HG02852 (cell line): ENCODE measurements at regions not wholly inside any gene's neighbourhood (a gene's known extent, or its start where the extent isn't known, plus 50 kb on each side); places are given as distances from the start of the nearest gene placed in this dataset.

Experiments
- ATAC-seq: cut with Tn5 transposase; IDR thresholded peaks from one replicate; pipeline ENCODE4 v1.9.1; 2021; ENCODE audit warnings: mild to moderate bottlenecking, moderate library complexity; ENCODE audit not compliant: unreplicated experiment

DNA sequence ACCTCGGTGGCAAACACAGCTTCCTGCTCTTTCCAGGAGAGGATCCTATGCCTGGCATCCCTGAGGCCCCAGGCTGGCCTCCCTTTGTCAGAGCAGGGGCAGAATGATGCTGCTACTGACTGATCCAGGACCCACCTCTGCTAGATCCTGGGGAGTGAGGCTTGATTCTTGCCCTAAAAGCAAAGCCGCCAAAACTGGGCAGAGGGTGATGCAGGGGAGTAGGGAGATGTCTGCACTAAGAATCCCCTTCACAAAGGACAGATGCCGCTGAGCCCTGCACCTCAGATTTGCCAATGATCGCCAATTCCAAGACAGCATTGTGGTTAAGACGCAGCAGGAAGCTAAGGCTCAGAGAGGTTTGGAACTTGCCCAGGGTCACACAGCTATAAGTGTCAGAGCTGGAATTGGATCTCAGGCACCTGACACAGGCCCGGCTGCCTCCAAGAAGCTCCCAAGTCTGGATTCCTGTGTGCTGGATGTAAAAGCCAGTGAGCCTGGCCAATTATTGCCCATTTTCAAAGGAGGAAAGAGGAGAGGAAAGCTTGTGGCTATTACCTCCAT, 60.7 kb upstream of the TNRC6C start:
- ATAC-seq, result no peak

GRCh38 chr17:77898521-77899434, 59.7 kb upstream of the TNRC6C start:
- ATAC-seq, result no peak

DNA sequence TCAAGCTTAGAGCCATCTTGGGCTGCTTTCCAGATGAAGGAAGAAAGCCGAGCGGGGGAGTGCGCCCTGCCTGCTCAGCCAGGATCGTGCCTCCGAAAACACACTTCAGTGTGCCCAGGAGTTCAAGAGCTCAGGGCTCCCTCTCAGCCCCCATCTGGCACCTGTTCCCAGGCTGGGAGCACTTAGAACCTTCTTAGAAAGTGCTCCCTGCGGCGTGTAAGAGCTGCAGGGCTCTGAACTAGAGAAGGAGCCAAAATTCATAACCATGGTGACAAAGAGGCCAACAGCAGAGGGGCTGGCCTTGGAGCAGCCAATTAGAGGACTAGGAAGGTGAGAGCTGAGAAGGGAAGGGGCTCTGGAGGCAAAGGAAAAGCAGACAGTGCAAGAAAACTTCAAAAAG, 59.0 kb upstream of the TNRC6C start:
- no peak for ATAC-seq

DNA sequence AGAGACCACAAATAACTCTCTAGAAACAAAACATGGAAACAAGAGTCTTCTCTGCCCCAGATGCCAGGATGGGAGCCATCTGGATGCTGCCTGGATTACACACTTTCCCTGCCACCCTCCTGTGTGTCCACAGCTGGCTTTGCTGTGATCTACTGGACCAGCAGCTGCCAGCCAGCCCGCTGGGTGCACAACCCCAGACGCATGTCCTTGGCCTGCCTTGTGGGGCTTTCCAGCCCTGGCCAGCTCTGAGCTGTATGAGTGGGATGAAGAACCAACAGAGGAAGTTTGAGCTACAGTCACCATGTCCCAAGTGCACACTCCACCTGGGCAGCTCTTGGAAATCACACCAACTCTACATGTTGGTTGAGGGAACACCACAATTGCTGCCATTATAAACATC, 57.0 kb upstream of the TNRC6C start:
- no peak for ATAC-seq

- no peak for ATAC-seq
Observed at GRCh38 chr17:77905266-77905665, 53.2 kb upstream of the TNRC6C start.

DNA sequence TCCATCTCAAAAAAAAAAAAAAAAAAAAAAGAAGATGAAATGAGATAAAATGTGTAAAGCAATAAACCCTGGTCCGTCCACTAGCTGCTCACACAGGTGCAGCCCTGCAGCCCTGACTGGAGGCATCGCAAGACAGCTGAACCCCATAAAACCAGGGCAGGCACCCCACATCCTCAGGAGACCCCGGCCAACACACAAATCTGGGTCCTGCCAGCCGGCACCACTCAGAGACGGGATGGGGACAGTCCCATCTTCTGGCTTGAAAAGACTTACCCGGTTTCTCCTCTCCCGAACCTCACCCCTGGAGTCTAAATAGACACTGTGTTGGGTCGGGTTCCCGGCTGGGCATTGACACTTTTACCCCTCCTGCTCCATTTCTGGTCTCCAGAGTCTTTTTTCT, 52.7 kb upstream of the TNRC6C start:
- ATAC-seq, result no peak

DNA sequence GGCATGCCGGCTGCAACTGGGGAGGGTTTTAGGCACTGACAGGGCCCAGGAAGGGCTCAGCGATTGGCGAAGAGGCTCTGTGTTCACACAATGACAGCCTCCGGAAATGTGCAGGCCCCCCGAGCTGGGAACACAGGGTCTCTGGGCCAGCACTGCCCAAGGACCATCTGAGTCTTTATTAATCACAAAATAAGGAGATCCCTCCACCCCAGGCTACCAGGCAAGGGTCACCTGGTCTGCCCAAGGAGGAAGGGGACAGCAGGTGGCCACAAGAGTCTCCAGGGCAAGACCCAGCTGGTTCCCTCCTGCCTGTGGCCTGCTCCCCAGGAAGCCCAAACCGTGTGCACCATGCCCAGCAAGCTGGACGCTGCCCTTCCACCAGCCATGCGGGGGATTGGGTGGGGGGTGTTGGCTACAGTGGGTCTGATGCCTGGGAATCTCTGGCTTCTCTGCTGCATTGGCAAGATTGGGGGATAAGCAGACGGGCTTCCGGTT, 52.1 kb upstream of the TNRC6C start:
- no peak for ATAC-seq

DNA sequence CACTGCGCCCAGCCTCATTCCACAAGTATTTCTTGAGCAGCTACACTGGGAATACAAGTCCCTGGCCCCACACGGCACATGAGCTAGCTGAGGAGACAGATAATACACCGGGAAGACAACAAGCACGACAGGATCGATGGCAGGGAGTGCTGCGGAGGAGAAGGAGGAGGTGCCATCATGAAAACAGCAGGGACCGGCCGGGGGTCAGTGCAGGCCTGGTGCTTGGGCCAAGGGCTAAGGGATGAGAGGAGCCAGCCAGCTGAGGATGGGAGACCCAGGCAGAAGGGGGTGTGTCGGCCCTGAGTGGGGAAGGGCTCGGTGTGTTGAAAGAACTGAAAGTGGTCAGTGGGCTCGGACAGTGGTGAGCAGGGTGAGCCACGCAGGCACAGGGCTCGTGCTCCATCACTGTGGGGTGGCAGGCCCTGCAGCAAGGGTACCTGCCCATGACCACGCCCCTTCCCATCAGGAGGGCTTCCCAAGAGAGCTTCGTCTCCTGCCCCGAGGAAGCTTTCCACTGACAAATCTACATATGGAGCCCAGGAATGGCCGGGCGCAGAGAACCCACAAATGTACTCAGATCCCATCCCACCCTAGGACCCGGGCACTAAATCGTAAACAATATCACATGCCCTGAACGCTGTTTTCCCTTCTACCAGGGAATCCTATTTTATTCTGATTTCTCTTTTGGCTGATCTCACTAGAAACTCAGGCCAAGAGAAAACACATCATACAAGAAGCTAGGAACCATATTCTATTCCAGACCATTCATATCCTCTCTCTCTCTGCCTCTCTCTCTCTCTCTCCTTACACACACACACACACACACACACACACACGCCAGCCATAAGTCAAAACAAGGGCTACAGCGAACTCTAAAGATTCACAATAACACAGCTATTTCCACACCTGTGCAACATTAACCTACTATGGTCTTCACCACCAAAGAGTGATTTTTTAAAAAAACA, 50.7 kb upstream of the TNRC6C start:
- ATAC-seq, result no peak

GRCh38 chr17:77908501-77908900, 50.0 kb upstream of the TNRC6C start:
- no peak for ATAC-seq
